Stomach (tissue), 4 donors: ENCODE measurements at regions not wholly inside any gene's neighbourhood (a gene's known extent, or its start where the extent isn't known, plus 50 kb on each side); places are given as distances from the start of the nearest gene placed in this dataset.

Source experiments
- CTCF ChIP-seq, 7 experiments: fragments of 450-650 bp in 4 of 7; fragments of 200-600 bp in 3 of 7; sonication (generic) in 3 of 7; IDR thresholded peaks; one replicate each; pipeline ENCODE4 v1.5.1; 2016 to 2019; ENCODE audit warnings: antibody characterized with exemption in 7 of 7, control low read depth in 2 of 7, mild to moderate bottlenecking in 1 of 7
- EP300 ChIP-seq: sonication (generic); formaldehyde crosslinking; IDR thresholded peaks from one replicate; pipeline ENCODE4 v1.6.1; 2017; ENCODE audit warnings: antibody characterized with exemption
- POLR2A ChIP-seq, 4 donors: fragments of 450-650 bp; IDR thresholded peaks; one replicate each; pipeline ENCODE4 v1.6.1; 2016; ENCODE audit warnings: antibody characterized with exemption in 4 of 4, control low read depth in 2 of 4, mild to moderate bottlenecking in 1 of 4, moderate library complexity in 1 of 4
- POLR2AphosphoS5 ChIP-seq, 3 donors: sonication (generic); formaldehyde crosslinking; IDR thresholded peaks; one replicate each; pipeline ENCODE4 v1.6.1; 2016; ENCODE audit warnings: antibody characterized with exemption in 3 of 3

DNA sequence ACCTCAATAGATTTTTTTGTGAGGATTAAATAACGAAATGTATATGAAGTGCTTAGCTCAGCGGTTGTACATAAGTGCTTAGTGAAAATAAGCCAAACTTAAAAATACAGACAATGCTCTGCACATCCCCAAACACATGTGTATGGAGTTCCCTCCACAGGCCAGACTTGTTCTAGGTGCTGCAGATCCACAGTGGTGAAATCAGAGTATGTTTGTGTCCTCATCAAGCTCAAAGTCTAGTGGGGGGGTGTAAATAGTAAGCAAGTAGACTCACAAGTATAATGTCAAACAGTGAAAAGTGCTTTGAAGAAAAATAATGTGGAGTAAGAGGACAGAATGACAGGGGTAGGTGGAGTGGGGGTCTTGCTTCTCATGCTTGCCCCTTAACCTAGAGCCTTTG lies 157.4 kb upstream of the SPRY4 start:
- TF ChIP-seq CTCF (IDR thresholded peaks at IDR 0.05) (no peak), POLR2AphosphoS5 (IDR thresholded peaks at IDR 0.05) (no peak), POLR2A (IDR thresholded peaks at IDR 0.05) (no peak), EP300 (no peak)
